Astrocyte of the cerebellum (primary cell): ENCODE measurements at regions not wholly inside any gene's neighbourhood (a gene's known extent, or its start where the extent isn't known, plus 50 kb on each side); places are given as distances from the start of the nearest gene placed in this dataset.

Experiments
- DNase-seq: peaks from one replicate; pipeline ENCODE4 v3.0.0-alpha.2; 2011; ENCODE audit warnings: low read depth
- H3K4me3 ChIP-seq: 2 replicates; pipeline ENCODE4 v1.5.1; 2011; ENCODE audit warnings: mild to moderate bottlenecking, low read depth, low read length, moderate library complexity
- CTCF ChIP-seq: IDR thresholded peaks from 2 replicates; pipeline ENCODE4 v1.5.1; 2012; ENCODE audit warnings: low read length, low read depth, moderate library complexity, mild to moderate bottlenecking; ENCODE audit errors: missing control alignments
- in situ Hi-C: cut with HindIII; loops from 2 replicates; pipeline ENCODE4 v1.10.0; 2017; ENCODE audit warnings: low sequenced_read_pairs

GRCh38 chr4:189365451-189365850, 575.2 kb upstream of the FRG1 start:
- DNase-seq: no peak
- no peak overlapping the region for H3K4me3 ChIP-seq
- in situ Hi-C loops: no loop called here
- TF ChIP-seq CTCF: no peak

GRCh38 chr4:189367832-189368231, 572.8 kb upstream of the FRG1 start:
- in situ Hi-C loops: no loop called here
- no peak overlapping the region for H3K4me3 ChIP-seq
- TF ChIP-seq CTCF: no peak
- DNase-seq: no peak

GRCh38 chr4:189374176-189374575, 566.5 kb upstream of the FRG1 start:
- TF ChIP-seq CTCF: no peak
- no peak overlapping the region for H3K4me3 ChIP-seq
- no peak for DNase-seq
- in situ Hi-C loops: no loop called here

GRCh38 chr4:189376901-189377300, 563.8 kb upstream of the FRG1 start:
- H3K4me3 ChIP-seq: no peak overlapping the region
- no peak for TF ChIP-seq CTCF
- in situ Hi-C loops: no loop called here
- DNase-seq: no peak

- in situ Hi-C loops: no loop called here
- no peak for DNase-seq
- TF ChIP-seq CTCF: no peak
- no peak overlapping the region for H3K4me3 ChIP-seq
Measured at GRCh38 chr4:189377569-189377968, 563.1 kb upstream of the FRG1 start.

GRCh38 chr4:189385098-189385497, 555.6 kb upstream of the FRG1 start:
- in situ Hi-C loops: no loop called here
- TF ChIP-seq CTCF: no peak
- DNase-seq: no peak
- H3K4me3 ChIP-seq: no peak overlapping the region

- TF ChIP-seq CTCF: no peak
- DNase-seq: no peak
- in situ Hi-C loops: no loop called here
- H3K4me3 ChIP-seq: no peak overlapping the region
Measured at GRCh38 chr4:189385579-189385978, 555.1 kb upstream of the FRG1 start.
